ENCODE measurements at regions not wholly inside any gene's neighbourhood (a gene's known extent, or its start where the extent isn't known, plus 50 kb on each side); places are given as distances from the start of the nearest gene placed in this dataset.

- DNase-seq (ENCODE audit: low spot score): no peak
- H3K4me3 ChIP-seq (ENCODE audit: low read depth, low read length, poor library complexity, severe bottlenecking): no peak overlapping the region
- no peaks in the 10 kb centered on the region for H3K79me2 ChIP-seq (ENCODE audit: insufficient read depth, low read depth, low read length)
- ChIA-PET POLR2A (interaction anchor here (0.6 to 2.3 kb wide), 4 partner anchors 10 to 98 kb away, joined by 3 to 9 read pairs (median 4); no protein-coding TSS in a partner anchor), CTCF (ENCODE audit: unreplicated experiment) (interaction anchor here (1.2 kb wide), 1 partner anchor 9 kb away, joined by 4 read pairs; no protein-coding TSS in a partner anchor)
- no peaks in the 10 kb centered on the region for H3K9me2 ChIP-seq (ENCODE audit: insufficient read depth, low read length)
- no peak overlapping the region for H3K27ac ChIP-seq (ENCODE audit: low read depth, low read length, poor library complexity, severe bottlenecking)
- TF ChIP-seq CTCF (conservative IDR thresholded peaks at IDR 0.05; ENCODE audit: low read length): no peak
- TF ChIP-seq EZH2phosphoT487 (IDR thresholded peaks at IDR 0.05; ENCODE audit: borderline replicate concordance, low read depth, low read length): no peak
- BruUV-seq (replicated peaks): no TSS peak
- no peaks in the 10 kb centered on the region for H4K20me1 ChIP-seq (ENCODE audit: insufficient read depth, low read length)
- no peaks in the 10 kb centered on the region for H3K36me3 ChIP-seq (ENCODE audit: insufficient read depth, low read length)
- no peak overlapping the region for H3K4me2 ChIP-seq (ENCODE audit: low read length)
- H2AFZ ChIP-seq (ENCODE audit: low read length): no peak overlapping the region
- intact Hi-C loops (cut with micrococcal nuclease; ENCODE audit: unreplicated experiment): no loop called here
- H3K4me1 ChIP-seq (ENCODE audit: insufficient read depth, low read length, poor library complexity, severe bottlenecking): peaks cover 17% of the 10 kb centered on the region
- H3K9me3 ChIP-seq (ENCODE audit: low read length): no peaks in the 10 kb centered on the region
Observed at GRCh38 chr6:87941556-87942358, 105.9 kb upstream of the SPACA1 start.

GRCh38 chr6:87939776-87940175 is 107.9 kb upstream of the SPACA1 start:
- POLR2A ChIA-PET: interaction anchor here (1.1 to 1.4 kb wide), 2 partner anchors 10 to 14 kb away, joined by 4 read pairs; no protein-coding TSS in a partner anchor
- H2AFZ ChIP-seq (ENCODE audit: low read length): no peak overlapping the region; the same call in 1 of the 2 replicates
- H3K9me3 ChIP-seq (ENCODE audit: low read length): no peaks in the 10 kb centered on the region
- H4K20me1 ChIP-seq (ENCODE audit: insufficient read depth, low read length): no peaks in the 10 kb centered on the region
- H3K4me3 ChIP-seq (ENCODE audit: low read depth, low read length, poor library complexity, severe bottlenecking): no peak overlapping the region
- no peak for DNase-seq (ENCODE audit: low spot score)
- H3K27ac ChIP-seq (ENCODE audit: low read depth, low read length, poor library complexity, severe bottlenecking): no peak overlapping the region
- H3K9me2 ChIP-seq (ENCODE audit: insufficient read depth, low read length): no peaks in the 10 kb centered on the region
- H3K36me3 ChIP-seq (ENCODE audit: insufficient read depth, low read length): no peaks in the 10 kb centered on the region
- no TSS peak for BruUV-seq (replicated peaks)
- no peak overlapping the region for H3K4me2 ChIP-seq (ENCODE audit: low read length)
- intact Hi-C loops (cut with micrococcal nuclease; ENCODE audit: unreplicated experiment): loop anchor here (10.0 kb wide), 1 partner anchor 545 kb away; no protein-coding TSS in a partner anchor
- TF ChIP-seq CTCF (conservative IDR thresholded peaks at IDR 0.05; ENCODE audit: low read length) (no peak), EZH2phosphoT487 (IDR thresholded peaks at IDR 0.05; ENCODE audit: borderline replicate concordance, low read depth, low read length) (no peak)
- CTCF ChIA-PET (ENCODE audit: unreplicated experiment): no interaction called here
- H3K79me2 ChIP-seq (ENCODE audit: insufficient read depth, low read depth, low read length): no peaks in the 10 kb centered on the region
- H3K4me1 ChIP-seq (ENCODE audit: insufficient read depth, low read length, poor library complexity, severe bottlenecking): peaks cover 22% of the 10 kb centered on the region

- Histone ChIP-seq H3K79me2 (ENCODE audit: insufficient read depth, low read depth, low read length) (no peaks in the 10 kb centered on the region), H3K4me2 (ENCODE audit: low read length) (no peak overlapping the region), H4K20me1 (ENCODE audit: insufficient read depth, low read length) (no peaks in the 10 kb centered on the region), H2AFZ (ENCODE audit: low read length) (no peak overlapping the region), H3K9me2 (ENCODE audit: insufficient read depth, low read length) (no peaks in the 10 kb centered on the region), H3K36me3 (ENCODE audit: insufficient read depth, low read length) (no peaks in the 10 kb centered on the region), H3K9me3 (ENCODE audit: low read length) (no peaks in the 10 kb centered on the region), H3K4me3 (ENCODE audit: low read depth, low read length, poor library complexity, severe bottlenecking) (no peak overlapping the region), H3K4me1 (ENCODE audit: insufficient read depth, low read length, poor library complexity, severe bottlenecking) (peaks cover 21% of the 10 kb centered on the region), H3K27ac (ENCODE audit: low read depth, low read length, poor library complexity, severe bottlenecking) (no peak overlapping the region)
- DNase-seq (ENCODE audit: low spot score): no peak
- BruUV-seq (replicated peaks): no TSS peak
- TF ChIP-seq EZH2phosphoT487 (IDR thresholded peaks at IDR 0.05; ENCODE audit: borderline replicate concordance, low read depth, low read length) (no peak), CTCF (conservative IDR thresholded peaks at IDR 0.05; ENCODE audit: low read length) (no peak)
- ChIA-PET CTCF (ENCODE audit: unreplicated experiment) (no interaction called here), POLR2A (interaction anchor here (0.6 to 1.5 kb wide), 6 partner anchors 9 to 1289 kb away, joined by 3 to 4 read pairs (median 4); no protein-coding TSS in a partner anchor)
- intact Hi-C loops (cut with micrococcal nuclease; ENCODE audit: unreplicated experiment): loop anchor here (10.0 kb wide), 1 partner anchor 543 kb away; no protein-coding TSS in a partner anchor
Observed at GRCh38 chr6:87938287-87938686, 109.4 kb upstream of the SPACA1 start.
